Stimulated activated naive CD4-positive, alpha-beta T cell treated with Interleukin-2 at 50 U/mL for 16 hours (primary cell): ENCODE measurements at regions not wholly inside any gene's neighbourhood (a gene's known extent, or its start where the extent isn't known, plus 50 kb on each side); places are given as distances from the start of the nearest gene placed in this dataset.
"Not testable (repeated sequence)": the region's sequence is repeated elsewhere in the genome, so short reads cannot be mapped to it uniquely, and the experiment has no call there.

Source experiments
- DNase-seq: peaks from one replicate; lab custom pipeline; 2025; lab: John Stamatoyannopoulos, UW

GRCh38 chr5:7078901-7079300 is 317.0 kb upstream of the ADCY2 start:
- no peak for DNase-seq

GRCh38 chr5:7080501-7080900 is 315.4 kb upstream of the ADCY2 start:
- no peak for DNase-seq

GRCh38 chr5:7087719-7088297 is 308.1 kb upstream of the ADCY2 start:
- DNase-seq = no peak

- no peak for DNase-seq
Measured at GRCh38 chr5:7088849-7089248, 307.1 kb upstream of the ADCY2 start.

GRCh38 chr5:7094626-7095025 is 301.3 kb upstream of the ADCY2 start:
- DNase-seq = no peak

GRCh38 chr5:7096294-7096693 is 299.6 kb upstream of the ADCY2 start:
- DNase-seq = no peak

GRCh38 chr5:7105358-7105757 is 290.6 kb upstream of the ADCY2 start:
- no peak for DNase-seq

- no peak for DNase-seq
Measured at GRCh38 chr5:7117961-7118360, 278.0 kb upstream of the ADCY2 start.

GRCh38 chr5:7131680-7132079 is 264.3 kb upstream of the ADCY2 start:
- DNase-seq = no peak

- DNase-seq = no peak
Measured at GRCh38 chr5:7146886-7147285, 249.1 kb upstream of the ADCY2 start.

GRCh38 chr5:7157083-7157482 is 238.9 kb upstream of the ADCY2 start:
- no peak for DNase-seq

- no peak for DNase-seq
Measured at GRCh38 chr5:7169240-7169878, 226.6 kb upstream of the ADCY2 start.

GRCh38 chr5:7170785-7171184 is 225.2 kb upstream of the ADCY2 start:
- not testable (repeated sequence) for DNase-seq

- DNase-seq = no peak
Measured at GRCh38 chr5:7179364-7179763, 216.6 kb upstream of the ADCY2 start.

- no peak for DNase-seq
Measured at GRCh38 chr5:7181841-7182240, 214.1 kb upstream of the ADCY2 start.

- no peak for DNase-seq
Measured at GRCh38 chr5:7185742-7186141, 210.2 kb upstream of the ADCY2 start.

- no peak for DNase-seq
Measured at GRCh38 chr5:7186818-7187217, 209.1 kb upstream of the ADCY2 start.

- DNase-seq = no peak
Measured at GRCh38 chr5:7190712-7191250, 205.2 kb upstream of the ADCY2 start.

GRCh38 chr5:7192016-7192415 is 203.9 kb upstream of the ADCY2 start:
- DNase-seq = no peak

GRCh38 chr5:7202846-7203245 is 193.1 kb upstream of the ADCY2 start:
- DNase-seq = no peak

- no peak for DNase-seq
Measured at GRCh38 chr5:7207979-7208378, 188.0 kb upstream of the ADCY2 start.

GRCh38 chr5:7208938-7209337 is 187.0 kb upstream of the ADCY2 start:
- no peak for DNase-seq

GRCh38 chr5:7209658-7210057 is 186.3 kb upstream of the ADCY2 start:
- no peak for DNase-seq

GRCh38 chr5:7210549-7210948 is 185.4 kb upstream of the ADCY2 start:
- no peak for DNase-seq
